Esophagus squamous epithelium (tissue), 4 donors: ENCODE measurements at regions not wholly inside any gene's neighbourhood (a gene's known extent, or its start where the extent isn't known, plus 50 kb on each side); places are given as distances from the start of the nearest gene placed in this dataset.

ENCODE experiments used
- CTCF ChIP-seq, 6 experiments: fragments of 450-650 bp in 4 of 6; fragments of 200-600 bp in 2 of 6; sonication (generic) in 2 of 6; IDR thresholded peaks; one replicate each; pipeline ENCODE4 v1.5.1; 2016 to 2019; ENCODE audit warnings: antibody characterized with exemption in 6 of 6, mild to moderate bottlenecking in 4 of 6, moderate library complexity in 4 of 6
- POLR2A ChIP-seq, 4 donors: fragments of 450-650 bp; IDR thresholded peaks; one replicate each; pipeline ENCODE4 v1.6.1; 2017; ENCODE audit warnings: antibody characterized with exemption in 4 of 4, mild to moderate bottlenecking in 4 of 4, moderate library complexity in 3 of 4

GRCh38 chr18:60010984-60011383 is 111.2 kb downstream of the PMAIP1 start:
- TF ChIP-seq CTCF (IDR thresholded peaks at IDR 0.05) (no peak), POLR2A (IDR thresholded peaks at IDR 0.05) (no peak)
